Colonic mucosa (tissue), 4 donors: ENCODE measurements at regions not wholly inside any gene's neighbourhood (a gene's known extent, or its start where the extent isn't known, plus 50 kb on each side); places are given as distances from the start of the nearest gene placed in this dataset.
"Not testable (repeated sequence)": the region's sequence is repeated elsewhere in the genome, so short reads cannot be mapped to it uniquely, and the experiment has no call there.

Experiments
- DNase-seq: peaks from one replicate; pipeline ENCODE4 v3.0.0-alpha.2; 2020
- H3K27ac ChIP-seq: fragments of 200-600 bp; one replicate; pipeline ENCODE4 v1.8.0; 2021
- H3K27me3 ChIP-seq: fragments of 200-600 bp; one replicate; pipeline ENCODE4 v1.8.0; 2021
- H3K36me3 ChIP-seq: fragments of 200-600 bp; one replicate; pipeline ENCODE4 v1.8.0; 2021
- H3K4me1 ChIP-seq: fragments of 200-600 bp; one replicate; pipeline ENCODE4 v1.8.0; 2021; ENCODE audit warnings: mild to moderate bottlenecking
- H3K4me3 ChIP-seq: fragments of 200-600 bp; one replicate; pipeline ENCODE4 v1.8.0; 2021
- H3K9ac ChIP-seq, 2 donors: one replicate each; pipeline ENCODE4 v1.7.0; 2013; ENCODE audit warnings: control low read depth in 2 of 2, low read depth in 2 of 2, low read length in 2 of 2
- H3K9me3 ChIP-seq: fragments of 200-600 bp; one replicate; pipeline ENCODE4 v1.8.0; 2021
- intact Hi-C: fragments of 100-400 bp; cut with DNase I; formaldehyde crosslinking; loops from one replicate; pipeline ENCODE4 v1.14.1; 2022
- TF ChIP-seq, protein P1 (sequence below): fragments of 200-600 bp; IDR thresholded peaks from one replicate; pipeline ENCODE4 v1.8.0; 2022; ENCODE audit warnings: antibody characterized with exemption, mild to moderate bottlenecking
- donor health status: healthy.
- donor health status: DM: no; HTN: no; CAD: no.
- donor health status: DM: no; HTN: no; CAD: no.

GRCh38 chr1:82073071-82073470 lies 272.3 kb downstream of the ADGRL2 start:
- no peak for DNase-seq

DNA sequence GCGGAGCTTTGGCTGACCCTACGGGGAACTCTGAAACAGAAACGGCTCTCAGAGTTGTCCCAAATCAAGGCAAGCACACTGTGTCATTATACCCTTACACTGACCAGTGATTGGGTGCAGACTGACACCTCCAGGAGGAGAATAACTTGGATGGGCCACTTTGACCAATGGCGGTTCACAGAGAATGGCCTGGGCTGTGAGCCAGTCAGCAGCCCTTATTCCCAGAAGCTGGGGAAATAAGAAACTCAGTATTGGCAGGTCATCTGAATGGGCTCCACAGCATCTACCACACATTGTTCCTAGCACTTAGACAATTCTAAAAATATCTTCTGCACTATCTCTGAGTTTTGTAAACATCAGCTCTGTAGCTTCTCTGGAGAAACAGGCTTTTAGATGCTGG lies 265.2 kb downstream of the ADGRL2 start:
- TF ChIP-seq, protein P1, sequence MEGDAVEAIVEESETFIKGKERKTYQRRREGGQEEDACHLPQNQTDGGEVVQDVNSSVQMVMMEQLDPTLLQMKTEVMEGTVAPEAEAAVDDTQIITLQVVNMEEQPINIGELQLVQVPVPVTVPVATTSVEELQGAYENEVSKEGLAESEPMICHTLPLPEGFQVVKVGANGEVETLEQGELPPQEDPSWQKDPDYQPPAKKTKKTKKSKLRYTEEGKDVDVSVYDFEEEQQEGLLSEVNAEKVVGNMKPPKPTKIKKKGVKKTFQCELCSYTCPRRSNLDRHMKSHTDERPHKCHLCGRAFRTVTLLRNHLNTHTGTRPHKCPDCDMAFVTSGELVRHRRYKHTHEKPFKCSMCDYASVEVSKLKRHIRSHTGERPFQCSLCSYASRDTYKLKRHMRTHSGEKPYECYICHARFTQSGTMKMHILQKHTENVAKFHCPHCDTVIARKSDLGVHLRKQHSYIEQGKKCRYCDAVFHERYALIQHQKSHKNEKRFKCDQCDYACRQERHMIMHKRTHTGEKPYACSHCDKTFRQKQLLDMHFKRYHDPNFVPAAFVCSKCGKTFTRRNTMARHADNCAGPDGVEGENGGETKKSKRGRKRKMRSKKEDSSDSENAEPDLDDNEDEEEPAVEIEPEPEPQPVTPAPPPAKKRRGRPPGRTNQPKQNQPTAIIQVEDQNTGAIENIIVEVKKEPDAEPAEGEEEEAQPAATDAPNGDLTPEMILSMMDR = no peak
- intact Hi-C loops = no loop called here
- no peak for DNase-seq
- H3K4me1 ChIP-seq = no peaks in the 10 kb centered on the region
- H3K4me3 ChIP-seq = no peak overlapping the region
- H3K36me3 ChIP-seq = no peaks in the 10 kb centered on the region
- H3K9ac ChIP-seq = no peak overlapping the region
- H3K27ac ChIP-seq = no peak overlapping the region
- H3K9me3 ChIP-seq = no peaks in the 10 kb centered on the region
- no peaks in the 10 kb centered on the region for H3K27me3 ChIP-seq

More at GRCh38 chr1:82073071-82073470, 272.3 kb downstream of the ADGRL2 start:
- Histone ChIP-seq H3K4me1 (no peaks in the 10 kb centered on the region), H3K27me3 (no peaks in the 10 kb centered on the region), H3K9ac (no peak overlapping the region), H3K27ac (no peak overlapping the region), H3K36me3 (no peaks in the 10 kb centered on the region), H3K9me3 (no peaks in the 10 kb centered on the region), H3K4me3 (no peak overlapping the region)
- intact Hi-C loops = no loop called here
- TF ChIP-seq, protein P1 = no peak

- Histone ChIP-seq H3K36me3 (no peaks in the 10 kb centered on the region), H3K27ac (no peak overlapping the region), H3K4me1 (no peaks in the 10 kb centered on the region), H3K9ac (no peak overlapping the region), H3K4me3 (no peak overlapping the region), H3K27me3 (no peaks in the 10 kb centered on the region), H3K9me3 (no peaks in the 10 kb centered on the region)
- TF ChIP-seq, protein P1 = no peak
- intact Hi-C loops = no loop called here
- DNase-seq = no peak
Observed at GRCh38 chr1:82064691-82065090, 264.0 kb downstream of the ADGRL2 start.

- Histone ChIP-seq H3K36me3 (no peaks in the 10 kb centered on the region), H3K9ac (no peak overlapping the region), H3K9me3 (no peaks in the 10 kb centered on the region), H3K27ac (no peak overlapping the region), H3K27me3 (no peaks in the 10 kb centered on the region), H3K4me1 (no peaks in the 10 kb centered on the region), H3K4me3 (no peak overlapping the region)
- TF ChIP-seq, protein P1 = no peak
- DNase-seq = no peak
- intact Hi-C loops = no loop called here
Observed at GRCh38 chr1:82062206-82062605, 261.5 kb downstream of the ADGRL2 start.

GRCh38 chr1:82059959-82060358 lies 259.2 kb downstream of the ADGRL2 start:
- intact Hi-C loops = no loop called here
- no peaks in the 10 kb centered on the region for H3K9me3 ChIP-seq
- H3K9ac ChIP-seq = no peak overlapping the region
- H3K27ac ChIP-seq = no peak overlapping the region
- no peaks in the 10 kb centered on the region for H3K27me3 ChIP-seq
- TF ChIP-seq, protein P1 = no peak
- H3K4me3 ChIP-seq = no peak overlapping the region
- no peaks in the 10 kb centered on the region for H3K36me3 ChIP-seq
- no peak for DNase-seq
- H3K4me1 ChIP-seq = no peaks in the 10 kb centered on the region

- TF ChIP-seq, protein P1 = no peak
- Histone ChIP-seq H3K27me3 (no peaks in the 10 kb centered on the region), H3K36me3 (no peaks in the 10 kb centered on the region), H3K9ac (no peak overlapping the region), H3K9me3 (no peaks in the 10 kb centered on the region), H3K4me3 (no peak overlapping the region), H3K27ac (no peak overlapping the region), H3K4me1 (no peaks in the 10 kb centered on the region)
- intact Hi-C loops = no loop called here
- no peak for DNase-seq
Observed at GRCh38 chr1:82057011-82057410, 256.3 kb downstream of the ADGRL2 start.

- DNase-seq, intact Hi-C loops, H3K36me3 ChIP-seq, H3K27ac ChIP-seq, H3K4me3 ChIP-seq, H3K27me3 ChIP-seq, H3K4me1 ChIP-seq, H3K9me3 ChIP-seq, H3K9ac ChIP-seq: not testable (repeated sequence)
Observed at GRCh38 chr1:82055375-82055774, 254.6 kb downstream of the ADGRL2 start.
